Endothelial cell (in vitro differentiated cells): ENCODE measurements at regions not wholly inside any gene's neighbourhood (a gene's known extent, or its start where the extent isn't known, plus 50 kb on each side); places are given as distances from the start of the nearest gene placed in this dataset.

ENCODE experiments used
- DNase-seq: peaks from one replicate; pipeline ENCODE4 v3.0.0; 2021; ENCODE audit warnings: low spot score
- H3K27ac Mint-ChIP-seq: one replicate; pipeline ENCODE4 v1.8.0; 2021; ENCODE audit warnings: mixed read lengths, inconsistent platforms; ENCODE audit not compliant: unreplicated experiment
- H3K27me3 Mint-ChIP-seq: one replicate; pipeline ENCODE4 v1.8.0; 2021; ENCODE audit warnings: mild to moderate bottlenecking, moderate library complexity, mixed read lengths, inconsistent platforms; ENCODE audit not compliant: unreplicated experiment
- H3K36me3 Mint-ChIP-seq: one replicate; pipeline ENCODE4 v1.8.0; 2021; ENCODE audit warnings: mild to moderate bottlenecking, low read depth, mixed read lengths, inconsistent platforms; ENCODE audit not compliant: unreplicated experiment
- H3K4me1 Mint-ChIP-seq: one replicate; pipeline ENCODE4 v1.8.0; 2021; ENCODE audit warnings: mild to moderate bottlenecking, mixed read lengths, inconsistent platforms; ENCODE audit not compliant: unreplicated experiment
- H3K4me3 Mint-ChIP-seq: one replicate; pipeline ENCODE4 v1.8.0; 2021; ENCODE audit warnings: mild to moderate bottlenecking, mixed read lengths, inconsistent platforms; ENCODE audit not compliant: unreplicated experiment
- H3K9me3 Mint-ChIP-seq: one replicate; pipeline ENCODE4 v1.8.0; 2021; ENCODE audit warnings: mixed read lengths, inconsistent platforms; ENCODE audit not compliant: unreplicated experiment
- TF ChIP-seq, protein P1 (sequence below): fragments of 200-600 bp; sonication (generic); IDR thresholded peaks from one replicate; pipeline ENCODE4 v1.5.0; 2021; ENCODE audit warnings: antibody characterized with exemption; ENCODE audit not compliant: unreplicated experiment

DNA sequence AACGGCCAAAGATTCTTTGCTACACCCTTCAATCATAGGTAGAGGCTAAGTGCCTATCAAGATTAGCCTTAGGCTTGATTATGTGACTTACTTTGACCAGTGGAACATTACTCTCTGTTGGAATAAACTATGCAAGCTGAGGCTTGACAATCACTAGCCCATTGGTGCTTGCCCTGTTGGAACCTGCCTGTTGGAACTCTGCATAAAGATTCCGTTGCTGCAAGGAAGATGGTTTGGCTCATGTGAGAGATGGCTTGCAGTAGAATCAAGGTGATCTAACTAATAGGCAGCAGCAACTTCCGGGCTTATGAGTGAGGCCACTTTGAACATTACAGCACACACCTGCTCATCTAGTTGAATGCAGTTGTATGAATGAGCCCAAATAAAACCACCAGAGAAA lies 227.7 kb upstream of the TSHZ2 start:
- Mint-ChIP-seq H3K9me3 (no peaks in the 10 kb centered on the region), H3K4me3 (no peak overlapping the region), H3K4me1 (no peaks in the 10 kb centered on the region), H3K36me3 (no peaks in the 10 kb centered on the region), H3K27ac (no peak overlapping the region), H3K27me3 (peaks cover 3% of the 10 kb centered on the region)
- TF ChIP-seq, protein P1, sequence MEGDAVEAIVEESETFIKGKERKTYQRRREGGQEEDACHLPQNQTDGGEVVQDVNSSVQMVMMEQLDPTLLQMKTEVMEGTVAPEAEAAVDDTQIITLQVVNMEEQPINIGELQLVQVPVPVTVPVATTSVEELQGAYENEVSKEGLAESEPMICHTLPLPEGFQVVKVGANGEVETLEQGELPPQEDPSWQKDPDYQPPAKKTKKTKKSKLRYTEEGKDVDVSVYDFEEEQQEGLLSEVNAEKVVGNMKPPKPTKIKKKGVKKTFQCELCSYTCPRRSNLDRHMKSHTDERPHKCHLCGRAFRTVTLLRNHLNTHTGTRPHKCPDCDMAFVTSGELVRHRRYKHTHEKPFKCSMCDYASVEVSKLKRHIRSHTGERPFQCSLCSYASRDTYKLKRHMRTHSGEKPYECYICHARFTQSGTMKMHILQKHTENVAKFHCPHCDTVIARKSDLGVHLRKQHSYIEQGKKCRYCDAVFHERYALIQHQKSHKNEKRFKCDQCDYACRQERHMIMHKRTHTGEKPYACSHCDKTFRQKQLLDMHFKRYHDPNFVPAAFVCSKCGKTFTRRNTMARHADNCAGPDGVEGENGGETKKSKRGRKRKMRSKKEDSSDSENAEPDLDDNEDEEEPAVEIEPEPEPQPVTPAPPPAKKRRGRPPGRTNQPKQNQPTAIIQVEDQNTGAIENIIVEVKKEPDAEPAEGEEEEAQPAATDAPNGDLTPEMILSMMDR, result no peak
- no peak for DNase-seq

DNA sequence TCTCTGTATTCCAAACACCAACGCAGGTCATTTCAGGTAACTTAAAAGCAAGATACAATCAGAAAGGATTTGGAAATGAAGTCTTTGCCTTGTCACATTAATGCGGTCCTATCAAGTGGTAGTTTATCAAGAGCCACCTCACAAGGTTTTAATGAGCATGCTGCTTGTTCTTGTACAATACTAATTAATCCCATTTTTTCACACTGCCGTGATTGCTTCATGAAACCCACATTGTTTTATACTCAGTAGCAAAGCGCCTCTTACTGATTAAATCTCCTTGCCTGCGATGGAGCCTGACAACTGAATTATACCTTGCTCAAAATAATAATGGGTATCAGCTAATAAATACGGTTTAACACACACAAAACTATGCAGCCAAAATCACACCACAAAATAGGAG lies 234.1 kb upstream of the TSHZ2 start:
- no peak for DNase-seq
- no peak overlapping the region for H3K4me3 Mint-ChIP-seq
- TF ChIP-seq, protein P1, result no peak
- peaks cover 2% of the 10 kb centered on the region for H3K27me3 Mint-ChIP-seq
- H3K27ac Mint-ChIP-seq, result no peak overlapping the region
- no peaks in the 10 kb centered on the region for H3K36me3 Mint-ChIP-seq
- no peaks in the 10 kb centered on the region for H3K4me1 Mint-ChIP-seq
- no peaks in the 10 kb centered on the region for H3K9me3 Mint-ChIP-seq

DNA sequence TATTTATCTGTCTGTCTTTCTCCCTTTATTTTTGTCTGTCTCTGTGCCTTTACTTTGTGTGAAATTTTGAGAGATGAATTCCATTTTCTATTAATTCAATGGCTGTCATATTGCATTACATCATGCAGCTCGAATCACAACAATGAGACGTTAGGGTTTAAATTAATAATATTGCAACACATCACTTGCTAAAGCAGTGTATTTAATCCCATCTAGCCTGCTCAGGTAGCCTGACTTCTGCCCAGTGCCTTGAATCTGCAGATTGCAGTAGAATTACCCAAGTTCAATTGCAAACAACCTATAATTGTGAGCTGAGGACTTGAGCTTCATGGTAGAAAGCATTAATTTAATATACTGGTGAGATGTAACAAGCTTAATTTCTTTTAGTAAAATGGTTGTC lies 235.7 kb upstream of the TSHZ2 start:
- DNase-seq, result no peak
- Mint-ChIP-seq H3K27me3 (peaks cover 2% of the 10 kb centered on the region), H3K4me3 (no peak overlapping the region), H3K4me1 (no peaks in the 10 kb centered on the region), H3K27ac (no peak overlapping the region), H3K36me3 (no peaks in the 10 kb centered on the region), H3K9me3 (no peaks in the 10 kb centered on the region)
- TF ChIP-seq, protein P1, result no peak

DNA sequence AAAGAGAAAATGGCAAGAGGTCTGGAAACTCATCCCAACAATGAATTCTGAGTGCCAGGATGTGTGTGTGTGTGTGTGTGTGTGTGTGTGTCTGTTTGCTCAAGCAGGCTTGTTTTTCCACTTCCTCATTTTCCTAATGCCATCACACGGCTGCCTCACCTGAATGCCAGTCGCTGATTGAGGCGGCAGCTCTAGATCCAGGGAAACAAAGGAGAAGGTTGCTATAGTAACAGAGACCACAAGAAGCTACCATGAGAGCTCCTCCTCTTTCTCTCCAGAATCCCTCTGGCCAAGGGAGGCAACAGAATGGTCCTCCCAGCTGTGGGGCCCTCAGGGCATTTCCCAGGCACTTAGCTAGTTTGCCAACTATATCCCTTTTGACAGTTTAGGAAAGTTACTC lies 241.1 kb upstream of the TSHZ2 start:
- Mint-ChIP-seq H3K27me3 (no peaks in the 10 kb centered on the region), H3K4me3 (no peak overlapping the region), H3K9me3 (no peaks in the 10 kb centered on the region), H3K4me1 (peaks cover 5% of the 10 kb centered on the region), H3K36me3 (no peaks in the 10 kb centered on the region), H3K27ac (no peak overlapping the region)
- TF ChIP-seq, protein P1, result no peak
- peak; percentile 9 for DNase-seq

DNA sequence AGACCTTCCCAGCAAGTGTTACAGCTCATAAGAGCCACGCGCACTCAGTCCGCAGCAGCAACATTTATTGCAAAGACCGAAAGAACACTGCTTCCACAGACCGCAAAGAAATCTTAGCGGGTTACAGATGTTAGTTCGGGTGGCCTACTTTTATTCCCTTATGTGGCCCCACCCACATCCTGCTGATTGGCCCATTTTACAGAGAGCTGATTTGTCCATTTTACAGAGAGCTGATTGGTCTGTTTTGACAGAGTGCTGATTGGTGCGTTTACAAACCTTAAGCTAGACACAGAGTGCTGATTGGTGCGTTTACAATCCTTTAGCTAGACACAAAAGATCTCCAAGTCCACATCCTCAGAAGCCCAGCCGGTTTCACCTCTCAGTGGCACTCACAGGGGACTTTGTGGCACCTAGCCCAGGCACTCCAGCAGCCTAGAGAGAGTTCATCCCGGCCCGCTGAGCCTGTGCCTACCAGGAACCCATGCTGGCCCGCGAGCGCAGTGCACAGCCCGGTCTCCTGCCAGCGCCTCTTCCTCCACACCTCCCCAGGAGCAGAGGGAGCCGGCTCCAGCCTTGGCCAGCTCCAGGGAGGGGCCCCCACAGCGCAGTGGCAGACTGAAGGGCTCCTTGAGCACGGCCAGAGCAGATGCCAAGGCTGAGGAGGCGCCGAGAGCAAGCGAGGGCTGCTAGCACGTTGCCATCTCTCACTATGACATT lies 244.3 kb upstream of the TSHZ2 start:
- Mint-ChIP-seq H3K4me3 (no peak overlapping the region), H3K27me3 (no peaks in the 10 kb centered on the region), H3K27ac (no peak overlapping the region), H3K36me3 (no peaks in the 10 kb centered on the region), H3K9me3 (no peaks in the 10 kb centered on the region), H3K4me1 (peaks cover 5% of the 10 kb centered on the region)
- DNase-seq, result no peak
- TF ChIP-seq, protein P1, result no peak
